ENCODE measurements at regions not wholly inside any gene's neighbourhood (a gene's known extent, or its start where the extent isn't known, plus 50 kb on each side); places are given as distances from the start of the nearest gene placed in this dataset.

DNA sequence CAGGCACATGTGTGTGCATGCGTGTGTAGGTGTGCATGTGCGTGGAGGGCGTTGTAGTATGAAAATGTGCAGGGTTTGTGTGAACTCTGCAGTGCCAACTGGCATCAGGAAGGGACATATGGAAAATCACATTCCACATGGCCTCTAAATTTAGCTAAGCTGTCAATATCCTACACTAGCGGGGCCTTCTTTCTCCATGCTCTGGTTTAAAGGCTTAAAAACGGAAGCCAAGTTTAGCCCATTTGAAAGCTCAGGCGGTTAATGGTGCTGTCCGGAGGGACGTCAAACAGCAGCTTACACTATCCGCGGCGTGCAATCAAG is 144.1 kb upstream of the NOCT start:
- ATAC-seq (ENCODE audit: low read depth) (no peak), DNase-seq (ENCODE audit: low spot score) (no peak)
- Histone ChIP-seq H3K36me3 (ENCODE audit: low read depth) (no peaks in the 10 kb centered on the region), H3K4me1 (ENCODE audit: insufficient read depth, poor library complexity, severe bottlenecking) (no peaks in the 10 kb centered on the region), H3K9me3 (ENCODE audit: severe bottlenecking) (no peaks in the 10 kb centered on the region), H3K27ac (ENCODE audit: poor library complexity, severe bottlenecking) (no peak overlapping the region), H3K27me3 (ENCODE audit: insufficient read depth, poor library complexity, severe bottlenecking) (no peaks in the 10 kb centered on the region), H3K4me3 (ENCODE audit: severe bottlenecking) (no peak overlapping the region)
- TF ChIP-seq, protein P1, sequence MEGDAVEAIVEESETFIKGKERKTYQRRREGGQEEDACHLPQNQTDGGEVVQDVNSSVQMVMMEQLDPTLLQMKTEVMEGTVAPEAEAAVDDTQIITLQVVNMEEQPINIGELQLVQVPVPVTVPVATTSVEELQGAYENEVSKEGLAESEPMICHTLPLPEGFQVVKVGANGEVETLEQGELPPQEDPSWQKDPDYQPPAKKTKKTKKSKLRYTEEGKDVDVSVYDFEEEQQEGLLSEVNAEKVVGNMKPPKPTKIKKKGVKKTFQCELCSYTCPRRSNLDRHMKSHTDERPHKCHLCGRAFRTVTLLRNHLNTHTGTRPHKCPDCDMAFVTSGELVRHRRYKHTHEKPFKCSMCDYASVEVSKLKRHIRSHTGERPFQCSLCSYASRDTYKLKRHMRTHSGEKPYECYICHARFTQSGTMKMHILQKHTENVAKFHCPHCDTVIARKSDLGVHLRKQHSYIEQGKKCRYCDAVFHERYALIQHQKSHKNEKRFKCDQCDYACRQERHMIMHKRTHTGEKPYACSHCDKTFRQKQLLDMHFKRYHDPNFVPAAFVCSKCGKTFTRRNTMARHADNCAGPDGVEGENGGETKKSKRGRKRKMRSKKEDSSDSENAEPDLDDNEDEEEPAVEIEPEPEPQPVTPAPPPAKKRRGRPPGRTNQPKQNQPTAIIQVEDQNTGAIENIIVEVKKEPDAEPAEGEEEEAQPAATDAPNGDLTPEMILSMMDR (IDR thresholded peaks at IDR 0.05; ENCODE audit: poor library complexity, severe bottlenecking): no peak

DNA sequence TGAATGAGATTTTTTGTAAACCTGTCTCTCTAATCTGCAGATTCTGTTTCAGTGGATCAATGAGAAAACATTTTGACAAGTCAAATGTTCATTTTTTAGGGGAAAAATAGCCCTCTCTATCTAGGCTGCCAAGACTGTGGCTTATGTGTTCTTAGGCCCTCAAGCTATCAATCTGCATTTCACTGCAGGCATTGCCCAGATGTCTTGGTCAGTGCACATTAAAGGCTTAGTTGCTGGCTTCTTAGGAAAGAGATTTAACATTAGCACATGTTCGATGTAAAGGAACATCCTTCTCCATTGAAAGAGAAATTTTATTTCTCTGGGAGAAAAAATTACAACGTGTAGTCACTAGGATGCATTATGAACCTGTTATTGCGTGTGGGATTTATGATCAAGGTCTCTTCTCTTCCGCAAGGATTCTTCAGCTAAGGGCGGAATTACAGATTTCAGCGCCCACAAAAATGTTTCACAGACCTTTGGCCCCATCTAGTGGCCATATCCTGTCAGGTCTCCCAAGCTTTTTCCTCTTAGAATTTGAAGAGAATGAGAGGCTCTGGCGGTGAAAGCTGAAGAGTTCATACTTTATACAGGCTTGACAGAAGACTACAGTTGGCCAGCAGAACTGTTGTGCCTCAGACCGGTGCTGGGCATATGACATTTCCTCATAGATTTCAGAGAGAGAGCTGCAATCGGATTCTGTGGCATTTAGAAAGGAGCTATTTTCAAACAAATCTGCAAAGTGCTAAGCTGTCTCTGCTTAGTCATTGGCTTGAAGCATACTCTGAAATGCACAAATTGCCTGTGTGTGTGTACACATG is 144.6 kb upstream of the NOCT start:
- Histone ChIP-seq H3K9me3 (ENCODE audit: severe bottlenecking) (no peaks in the 10 kb centered on the region), H3K4me3 (ENCODE audit: severe bottlenecking) (no peak overlapping the region), H3K4me1 (ENCODE audit: insufficient read depth, poor library complexity, severe bottlenecking) (no peaks in the 10 kb centered on the region), H3K27ac (ENCODE audit: poor library complexity, severe bottlenecking) (no peak overlapping the region), H3K27me3 (ENCODE audit: insufficient read depth, poor library complexity, severe bottlenecking) (no peaks in the 10 kb centered on the region), H3K36me3 (ENCODE audit: low read depth) (no peaks in the 10 kb centered on the region)
- DNase-seq (ENCODE audit: low spot score) (no peak), ATAC-seq (ENCODE audit: low read depth) (peak; percentile 35)
- TF ChIP-seq, protein P1 (IDR thresholded peaks at IDR 0.05; ENCODE audit: poor library complexity, severe bottlenecking): peak; percentile 81

DNA sequence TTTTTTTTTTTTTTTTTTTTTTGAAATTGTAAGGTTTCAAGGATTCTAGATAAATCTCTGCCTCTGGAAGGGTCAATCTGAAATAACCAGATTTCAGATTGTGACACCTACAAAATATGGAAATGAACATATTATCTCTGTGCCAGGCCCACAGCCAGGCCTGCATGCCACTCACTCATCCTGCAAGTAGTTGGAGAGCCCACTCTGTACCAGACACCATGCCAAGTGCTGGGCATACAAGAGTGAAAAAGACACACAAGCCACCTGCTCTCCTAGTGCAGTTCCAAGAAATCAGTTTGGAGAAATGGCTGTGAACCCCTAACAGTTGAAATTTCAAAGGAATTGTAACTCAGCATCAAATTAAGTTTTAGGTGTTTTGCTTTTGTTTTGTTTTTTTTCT is 145.9 kb upstream of the NOCT start:
- no peak overlapping the region for H3K4me3 ChIP-seq (ENCODE audit: severe bottlenecking)
- no peaks in the 10 kb centered on the region for H3K27me3 ChIP-seq (ENCODE audit: insufficient read depth, poor library complexity, severe bottlenecking)
- DNase-seq (ENCODE audit: low spot score): no peak
- no peak overlapping the region for H3K27ac ChIP-seq (ENCODE audit: poor library complexity, severe bottlenecking)
- H3K9me3 ChIP-seq (ENCODE audit: severe bottlenecking): no peaks in the 10 kb centered on the region
- no peaks in the 10 kb centered on the region for H3K36me3 ChIP-seq (ENCODE audit: low read depth)
- no peaks in the 10 kb centered on the region for H3K4me1 ChIP-seq (ENCODE audit: insufficient read depth, poor library complexity, severe bottlenecking)
- TF ChIP-seq, protein P1 (IDR thresholded peaks at IDR 0.05; ENCODE audit: poor library complexity, severe bottlenecking): no peak
- no peak for ATAC-seq (ENCODE audit: low read depth)

DNA sequence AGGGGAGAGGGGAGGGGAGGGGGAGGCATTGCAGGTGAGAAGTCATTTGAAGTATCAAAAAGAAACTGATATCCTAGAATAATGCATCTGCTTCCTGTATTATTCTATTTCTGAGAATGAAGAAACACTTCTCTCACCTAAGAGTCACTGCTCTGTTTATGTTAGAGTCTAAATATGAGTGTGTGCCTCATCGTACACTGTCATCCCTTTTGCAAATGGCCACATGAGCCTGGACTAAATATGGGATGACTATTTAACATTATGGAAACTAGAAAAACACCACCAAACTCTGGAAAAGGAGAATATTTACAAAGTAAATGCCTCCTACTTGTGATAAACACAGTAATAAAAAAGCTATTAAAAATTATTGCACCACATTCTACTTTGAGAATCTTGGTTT is 146.4 kb upstream of the NOCT start:
- no peaks in the 10 kb centered on the region for H3K4me1 ChIP-seq (ENCODE audit: insufficient read depth, poor library complexity, severe bottlenecking)
- ATAC-seq (ENCODE audit: low read depth) (no peak), DNase-seq (ENCODE audit: low spot score) (no peak)
- no peaks in the 10 kb centered on the region for H3K27me3 ChIP-seq (ENCODE audit: insufficient read depth, poor library complexity, severe bottlenecking)
- H3K27ac ChIP-seq (ENCODE audit: poor library complexity, severe bottlenecking): no peak overlapping the region
- no peak overlapping the region for H3K4me3 ChIP-seq (ENCODE audit: severe bottlenecking)
- no peaks in the 10 kb centered on the region for H3K36me3 ChIP-seq (ENCODE audit: low read depth)
- TF ChIP-seq, protein P1 (IDR thresholded peaks at IDR 0.05; ENCODE audit: poor library complexity, severe bottlenecking): no peak
- H3K9me3 ChIP-seq (ENCODE audit: severe bottlenecking): no peaks in the 10 kb centered on the region

- no peak overlapping the region for H3K4me3 ChIP-seq (ENCODE audit: severe bottlenecking)
- no peak overlapping the region for H3K27ac ChIP-seq (ENCODE audit: poor library complexity, severe bottlenecking)
- H3K27me3 ChIP-seq (ENCODE audit: insufficient read depth, poor library complexity, severe bottlenecking): no peaks in the 10 kb centered on the region
- no peaks in the 10 kb centered on the region for H3K36me3 ChIP-seq (ENCODE audit: low read depth)
- no peaks in the 10 kb centered on the region for H3K4me1 ChIP-seq (ENCODE audit: insufficient read depth, poor library complexity, severe bottlenecking)
- H3K9me3 ChIP-seq (ENCODE audit: severe bottlenecking): no peaks in the 10 kb centered on the region
- ATAC-seq (ENCODE audit: low read depth) (no peak), DNase-seq (ENCODE audit: low spot score) (no peak)
- TF ChIP-seq, protein P1 (IDR thresholded peaks at IDR 0.05; ENCODE audit: poor library complexity, severe bottlenecking): no peak
Observed at GRCh38 chr4:138868562-138868961, 147.0 kb upstream of the NOCT start.
